Endothelial cell of umbilical vein (primary cell): ENCODE measurements at regions not wholly inside any gene's neighbourhood (a gene's known extent, or its start where the extent isn't known, plus 50 kb on each side); places are given as distances from the start of the nearest gene placed in this dataset.

Experiments used
- BruUV-seq: library from RNA; stranded (reverse); fragments of 400-500 nt; replicated peaks from 2 replicates; lab custom pipeline; 2021; lab: Mats Ljungman, UMichigan
- CTCF ChIA-PET: fragments of 300-600, 350-600 bp; sonication (Branson Sonifier 250); formaldehyde crosslinking; loops from one replicate; lab custom pipeline; 2021; ENCODE audit warnings: antibody characterized with exemption, inconsistent platforms; lab: Charles Lee
- POLR2A ChIA-PET: fragments of 300-600, 350-600 bp; sonication (Branson Sonifier 250); formaldehyde crosslinking; loops from one replicate; lab custom pipeline; 2021; ENCODE audit warnings: antibody characterized with exemption, inconsistent platforms; lab: Charles Lee
- DNase-seq: peaks from one replicate; pipeline ENCODE4 v3.0.0-alpha.2; 2011; ENCODE audit warnings: low read depth, low spot score
- FAIRE-seq: peaks from 2 replicates; lab custom pipeline; 2011; peaks lifted over from hg19 to GRCh38; lab: Jason Lieb, UNC
- H2AFZ ChIP-seq: 2 replicates; pipeline ENCODE4 v1.6.0; 2012; ENCODE audit warnings: low read depth, low read length, control low read depth, inconsistent platforms
- H3K27ac ChIP-seq: 2 replicates; pipeline ENCODE4 v1.5.1; 2011; ENCODE audit warnings: low read depth, mild to moderate bottlenecking, control low read depth, low read length, moderate library complexity; ENCODE audit not compliant: insufficient read depth
- H3K27me3 ChIP-seq, 2 experiments: 2 replicates each; pipeline versions ENCODE4 v1.6.0 to v1.6.1; 2011; ENCODE audit warnings: low read length in 2 of 2, mixed read lengths in 1 of 2; ENCODE audit not compliant: control insufficient read depth in 2 of 2, insufficient read depth in 2 of 2
- H3K36me3 ChIP-seq, 2 experiments: 2 replicates in 1 of 2; 3 replicates in 1 of 2; pipeline ENCODE4 v1.5.1; 2011; ENCODE audit warnings: low read length in 2 of 2, mild to moderate bottlenecking in 1 of 2, moderate library complexity in 1 of 2; ENCODE audit not compliant: control insufficient read depth in 2 of 2, insufficient read depth in 2 of 2; ENCODE audit errors: extremely low read depth in 1 of 2
- H3K4me1 ChIP-seq: 3 replicates; pipeline ENCODE4 v1.5.1; 2011; ENCODE audit warnings: mild to moderate bottlenecking, low read length; ENCODE audit not compliant: control insufficient read depth, insufficient read depth; ENCODE audit errors: extremely low read depth
- H3K4me2 ChIP-seq: 2 replicates; pipeline ENCODE4 v1.6.1; 2011; ENCODE audit warnings: low read length, control low read depth, mixed read lengths; ENCODE audit not compliant: insufficient read depth
- H3K4me3 ChIP-seq, 3 experiments: fragments of 200-600 bp in 1 of 3; sonication (generic), shearing (Covaris generic) in 1 of 3; replicated peaks in 1 of 3; 2 replicates each; pipeline ENCODE4 v1.5.1; 2011 to 2016; ENCODE audit warnings: control low read depth in 3 of 3, low read length in 3 of 3, mild to moderate bottlenecking in 2 of 3, inconsistent platforms in 1 of 3, low read depth in 1 of 3, moderate library complexity in 1 of 3; ENCODE audit not compliant: insufficient read depth in 1 of 3
- H3K79me2 ChIP-seq: 2 replicates; pipeline ENCODE4 v1.6.0; 2012; ENCODE audit warnings: low read length, inconsistent platforms; ENCODE audit not compliant: control insufficient read depth, insufficient read depth
- H3K9ac ChIP-seq: replicated peaks from 2 replicates; pipeline ENCODE3; 2011; ENCODE audit warnings: low read length, control low read depth; ENCODE audit not compliant: insufficient read depth; ENCODE audit errors: extremely low read depth
- H3K9me1 ChIP-seq: replicated peaks from 3 replicates; pipeline ENCODE4 v1.6.0; 2011; ENCODE audit warnings: mild to moderate bottlenecking, low read length; ENCODE audit not compliant: control insufficient read depth, insufficient read depth; ENCODE audit errors: extremely low read depth
- H3K9me3 ChIP-seq: replicated peaks from 2 replicates; pipeline ENCODE4 v1.5.1; 2012; ENCODE audit warnings: low read length, inconsistent platforms; ENCODE audit not compliant: control insufficient read depth, insufficient read depth
- H4K20me1 ChIP-seq: replicated peaks from 2 replicates; pipeline ENCODE3; 2011; ENCODE audit warnings: mild to moderate bottlenecking, low read length; ENCODE audit not compliant: control insufficient read depth, insufficient read depth; ENCODE audit errors: extremely low read depth
- EZH2 ChIP-seq: IDR thresholded peaks from 2 replicates; pipeline ENCODE4 v1.6.1; 2012; ENCODE audit warnings: borderline replicate concordance, low read depth, mild to moderate bottlenecking, moderate library complexity, low read length, inconsistent platforms; ENCODE audit not compliant: severe bottlenecking
- FOS ChIP-seq: IDR thresholded peaks from 2 replicates; pipeline ENCODE4 v1.6.1; 2011; ENCODE audit warnings: mild to moderate bottlenecking, low read length, moderate library complexity, borderline replicate concordance; ENCODE audit not compliant: insufficient read depth
- GATA2 ChIP-seq: IDR thresholded peaks from 2 replicates; pipeline ENCODE4 v1.7.0; 2011; ENCODE audit warnings: low read depth, mild to moderate bottlenecking, moderate library complexity, mixed read lengths, low read length; ENCODE audit not compliant: insufficient read length, insufficient read depth
- JUN ChIP-seq: IDR thresholded peaks from 2 replicates; pipeline ENCODE4 v1.6.1; 2011; ENCODE audit warnings: borderline replicate concordance, low read depth; ENCODE audit not compliant: insufficient read length, insufficient read depth
- MAX ChIP-seq: IDR thresholded peaks from 2 replicates; pipeline ENCODE4 v1.6.1; 2011; ENCODE audit not compliant: insufficient read depth, insufficient read length
- MYC ChIP-seq: IDR thresholded peaks from one replicate; pipeline ENCODE4 v1.6.1; 2011; ENCODE audit warnings: mild to moderate bottlenecking, low read depth, low read length
- POLR2A ChIP-seq: IDR thresholded peaks from 2 replicates; pipeline ENCODE4 v1.6.1; 2012; ENCODE audit warnings: low read depth, mild to moderate bottlenecking, control low read depth, low read length
- POLR2AphosphoS5 ChIP-seq: IDR thresholded peaks from 2 replicates; pipeline ENCODE4 v1.6.1; 2012; ENCODE audit warnings: low read depth, mild to moderate bottlenecking, control low read depth, low read length, moderate library complexity; ENCODE audit not compliant: insufficient read depth
- dilution Hi-C: fragments of 300-500 bp; cut with MboI; formaldehyde crosslinking; loops from one replicate; pipeline ENCODE4 v1.15.0; 2019; ENCODE audit warnings: low sequenced_read_pairs; ENCODE audit not compliant: extremely low pct_ligation_motif_present
- intact Hi-C: fragments of 100-400 bp; cut with micrococcal nuclease; formaldehyde crosslinking; loops from one replicate; pipeline ENCODE4 v1.10.0; 2022
- TF ChIP-seq, protein P1 (sequence below), 2 donors: IDR thresholded peaks; 1 replicate in 1 of 2; 2 replicates in 1 of 2; pipeline ENCODE4 v1.5.1; 2011; ENCODE audit warnings: low read length in 2 of 2, mild to moderate bottlenecking in 2 of 2, moderate library complexity in 2 of 2, control low read depth in 1 of 2, inconsistent platforms in 1 of 2, low read depth in 1 of 2; ENCODE audit not compliant: insufficient read depth in 1 of 2; ENCODE audit errors: extremely low read depth in 1 of 2

DNA sequence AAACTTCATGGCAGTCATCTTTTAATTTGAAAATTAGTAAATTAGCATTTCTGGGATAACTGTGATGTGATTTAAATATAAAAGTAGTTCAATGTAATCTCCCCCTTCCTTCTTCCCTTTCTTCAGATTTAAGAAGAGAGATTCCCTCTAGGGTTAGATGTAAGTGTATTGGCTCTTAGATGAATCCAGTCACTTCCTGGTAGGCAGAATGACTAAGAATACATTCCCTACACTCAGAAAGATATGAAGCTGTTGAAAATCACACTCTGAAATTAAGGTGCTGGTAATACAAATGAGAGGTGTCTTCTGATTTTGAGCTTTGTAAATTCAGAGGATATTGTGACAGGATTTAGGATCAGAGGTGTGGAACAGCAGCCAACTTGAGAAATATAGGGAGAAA is 71.6 kb downstream of the TDRD15 start:
- Histone ChIP-seq H3K36me3 (no peaks in the 10 kb centered on the region), H3K9me3 (no peaks in the 10 kb centered on the region), H3K4me2 (no peak overlapping the region), H3K27me3 (no peaks in the 10 kb centered on the region), H3K79me2 (no peaks in the 10 kb centered on the region), H3K27ac (no peak overlapping the region), H3K4me1 (no peaks in the 10 kb centered on the region), H4K20me1 (no peaks in the 10 kb centered on the region), H3K9me1 (no peaks in the 10 kb centered on the region), H3K9ac (no peak overlapping the region), H3K4me3 (no peak overlapping the region), H2AFZ (no peak overlapping the region)
- DNase-seq, result no peak
- FAIRE-seq, result no peak
- TF ChIP-seq JUN (no peak), MAX (no peak), MYC (no peak), GATA2 (no peak), POLR2AphosphoS5 (no peak), EZH2 (no peak), POLR2A (no peak), FOS (no peak)
- TF ChIP-seq, protein P1, sequence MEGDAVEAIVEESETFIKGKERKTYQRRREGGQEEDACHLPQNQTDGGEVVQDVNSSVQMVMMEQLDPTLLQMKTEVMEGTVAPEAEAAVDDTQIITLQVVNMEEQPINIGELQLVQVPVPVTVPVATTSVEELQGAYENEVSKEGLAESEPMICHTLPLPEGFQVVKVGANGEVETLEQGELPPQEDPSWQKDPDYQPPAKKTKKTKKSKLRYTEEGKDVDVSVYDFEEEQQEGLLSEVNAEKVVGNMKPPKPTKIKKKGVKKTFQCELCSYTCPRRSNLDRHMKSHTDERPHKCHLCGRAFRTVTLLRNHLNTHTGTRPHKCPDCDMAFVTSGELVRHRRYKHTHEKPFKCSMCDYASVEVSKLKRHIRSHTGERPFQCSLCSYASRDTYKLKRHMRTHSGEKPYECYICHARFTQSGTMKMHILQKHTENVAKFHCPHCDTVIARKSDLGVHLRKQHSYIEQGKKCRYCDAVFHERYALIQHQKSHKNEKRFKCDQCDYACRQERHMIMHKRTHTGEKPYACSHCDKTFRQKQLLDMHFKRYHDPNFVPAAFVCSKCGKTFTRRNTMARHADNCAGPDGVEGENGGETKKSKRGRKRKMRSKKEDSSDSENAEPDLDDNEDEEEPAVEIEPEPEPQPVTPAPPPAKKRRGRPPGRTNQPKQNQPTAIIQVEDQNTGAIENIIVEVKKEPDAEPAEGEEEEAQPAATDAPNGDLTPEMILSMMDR (IDR thresholded peaks at IDR 0.05; ENCODE audit: extremely low read depth in 1 of 2, insufficient read depth in 1 of 2, low read depth in 1 of 2, low read length in 2 of 2), result no peak
- BruUV-seq, result no TSS peak
- ChIA-PET POLR2A (interaction anchor here (0.7 kb wide), 1 partner anchor 1575 kb away, joined by 4 read pairs; no protein-coding TSS in a partner anchor), CTCF (no interaction called here)
- intact Hi-C loops, result no loop called here
- dilution Hi-C loops, result no loop called here
